ENCODE measurements at regions not wholly inside any gene's neighbourhood (a gene's known extent, or its start where the extent isn't known, plus 50 kb on each side); places are given as distances from the start of the nearest gene placed in this dataset.

GRCh38 chr15:70181626-70182255, 84.0 kb upstream of the TLE3 start:
- Mint-ChIP-seq H3K27me3 (ENCODE audit: low read depth) (peaks cover 37% of the 10 kb centered on the region), H3K36me3 (no peaks in the 10 kb centered on the region), H3K27ac (no peak overlapping the region), H3K4me3 (no peak overlapping the region), H3K4me1 (peaks cover 36% of the 10 kb centered on the region), H3K9me3 (no peaks in the 10 kb centered on the region)
- no peak for TF ChIP-seq CTCF (IDR thresholded peaks at IDR 0.05; ENCODE audit: unreplicated experiment)
- DNase-seq (ENCODE audit: low spot score in 2 of 2, unreplicated experiment in 2 of 2), result no peak

- Mint-ChIP-seq H3K9me3 (no peaks in the 10 kb centered on the region), H3K36me3 (no peaks in the 10 kb centered on the region), H3K27ac (no peak overlapping the region), H3K4me3 (no peak overlapping the region), H3K4me1 (peaks cover 28% of the 10 kb centered on the region), H3K27me3 (ENCODE audit: low read depth) (peaks cover 37% of the 10 kb centered on the region)
- DNase-seq (ENCODE audit: low spot score in 2 of 2, unreplicated experiment in 2 of 2), result no peak
- TF ChIP-seq CTCF (IDR thresholded peaks at IDR 0.05; ENCODE audit: unreplicated experiment), result no peak
These were observed 82.6 kb upstream of the TLE3 start for GRCh38 chr15:70180186-70180875.

- no peak for TF ChIP-seq CTCF (IDR thresholded peaks at IDR 0.05; ENCODE audit: unreplicated experiment)
- no peak for DNase-seq (ENCODE audit: low spot score in 2 of 2, unreplicated experiment in 2 of 2)
- Mint-ChIP-seq H3K27ac (no peak overlapping the region), H3K9me3 (no peaks in the 10 kb centered on the region), H3K27me3 (ENCODE audit: low read depth) (peaks cover 38% of the 10 kb centered on the region), H3K36me3 (no peaks in the 10 kb centered on the region), H3K4me3 (no peak overlapping the region), H3K4me1 (peaks cover 20% of the 10 kb centered on the region)
These were observed 81.7 kb upstream of the TLE3 start for GRCh38 chr15:70179309-70179892.

- TF ChIP-seq CTCF (IDR thresholded peaks at IDR 0.05; ENCODE audit: unreplicated experiment), result no peak
- Mint-ChIP-seq H3K9me3 (no peaks in the 10 kb centered on the region), H3K4me3 (no peak overlapping the region), H3K4me1 (peaks cover 19% of the 10 kb centered on the region), H3K36me3 (no peaks in the 10 kb centered on the region), H3K27ac (no peak overlapping the region), H3K27me3 (ENCODE audit: low read depth) (peaks cover 45% of the 10 kb centered on the region)
- DNase-seq (ENCODE audit: low spot score in 2 of 2, unreplicated experiment in 2 of 2), result no peak
These were observed 80.8 kb upstream of the TLE3 start for GRCh38 chr15:70178335-70179084.

- Mint-ChIP-seq H3K27ac (no peak overlapping the region), H3K36me3 (no peaks in the 10 kb centered on the region), H3K4me3 (no peak overlapping the region), H3K27me3 (ENCODE audit: low read depth) (peaks cover 37% of the 10 kb centered on the region), H3K4me1 (peaks cover 27% of the 10 kb centered on the region), H3K9me3 (no peaks in the 10 kb centered on the region)
- TF ChIP-seq CTCF (IDR thresholded peaks at IDR 0.05; ENCODE audit: unreplicated experiment), result no peak
- no peak for DNase-seq (ENCODE audit: low spot score in 2 of 2, unreplicated experiment in 2 of 2)
These were observed 75.0 kb upstream of the TLE3 start for GRCh38 chr15:70172566-70173225.
